ENCODE measurements at regions not wholly inside any gene's neighbourhood (a gene's known extent, or its start where the extent isn't known, plus 50 kb on each side); places are given as distances from the start of the nearest gene placed in this dataset.

- H2BK5ac ChIP-seq (ENCODE audit: low read length) = no peak overlapping the region
- H3K4me1 ChIP-seq (ENCODE audit: control insufficient read depth, low read depth, low read length) = no peaks in the 10 kb centered on the region
- no peak overlapping the region for H3K56ac ChIP-seq (ENCODE audit: low read length)
- no peaks in the 10 kb centered on the region for H3K27me3 ChIP-seq (ENCODE audit: insufficient read depth, low read length, poor library complexity)
- H3K4me3 ChIP-seq (ENCODE audit: low read length) = no peak overlapping the region
- no peak for DNase-seq
- no peak overlapping the region for H4K5ac ChIP-seq (ENCODE audit: low read length)
- H2BK120ac ChIP-seq (ENCODE audit: low read depth, low read length) = no peak overlapping the region
- H3K27ac ChIP-seq (ENCODE audit: low read depth, low read length) = no peak overlapping the region
- H3K4ac ChIP-seq (ENCODE audit: low read depth, low read length) = no peak overlapping the region
- no peak overlapping the region for H3K18ac ChIP-seq (ENCODE audit: low read length)
- WGBS (ENCODE audit: extremely low coverage, insufficient coverage, low lambda C conversion rate) = no CpG with 5 or more reads among the region's 4 CpGs
- H3K23ac ChIP-seq (ENCODE audit: low read length) = no peak overlapping the region
- H2BK15ac ChIP-seq (replicated peaks; ENCODE audit: low read depth) = no peak overlapping the region
- no peaks in the 10 kb centered on the region for H3K36me3 ChIP-seq (ENCODE audit: control insufficient read depth, insufficient read depth, low read length)
- no peaks in the 10 kb centered on the region for H3K79me2 ChIP-seq (ENCODE audit: control insufficient read depth, insufficient read depth, low read length)
- no peak overlapping the region for H2AK5ac ChIP-seq (ENCODE audit: low read length)
- no peak overlapping the region for H4K8ac ChIP-seq (ENCODE audit: low read depth, low read length)
- no peak overlapping the region for H3K9ac ChIP-seq (ENCODE audit: low read length)
- H3K4me2 ChIP-seq (ENCODE audit: low read length) = no peak overlapping the region
- no peaks in the 10 kb centered on the region for H3K79me1 ChIP-seq (ENCODE audit: low read length)
Observed at GRCh38 chr2:2587354-2587753, 256.3 kb upstream of the MYT1L start.

- Histone ChIP-seq H3K4me3 (ENCODE audit: low read length) (no peak overlapping the region), H3K27ac (ENCODE audit: low read depth, low read length) (no peak overlapping the region), H3K56ac (ENCODE audit: low read length) (no peak overlapping the region), H3K4me1 (ENCODE audit: control insufficient read depth, low read depth, low read length) (no peaks in the 10 kb centered on the region), H3K27me3 (ENCODE audit: insufficient read depth, low read length, poor library complexity) (no peaks in the 10 kb centered on the region), H3K9ac (ENCODE audit: low read length) (no peak overlapping the region), H3K4me2 (ENCODE audit: low read length) (no peak overlapping the region), H3K36me3 (ENCODE audit: control insufficient read depth, insufficient read depth, low read length) (no peaks in the 10 kb centered on the region), H2BK5ac (ENCODE audit: low read length) (no peak overlapping the region), H3K4ac (ENCODE audit: low read depth, low read length) (no peak overlapping the region), H3K23ac (ENCODE audit: low read length) (no peak overlapping the region), H3K79me1 (ENCODE audit: low read length) (no peaks in the 10 kb centered on the region), H3K18ac (ENCODE audit: low read length) (no peak overlapping the region), H4K8ac (ENCODE audit: low read depth, low read length) (no peak overlapping the region), H2BK15ac (replicated peaks; ENCODE audit: low read depth) (no peak overlapping the region), H3K79me2 (ENCODE audit: control insufficient read depth, insufficient read depth, low read length) (no peaks in the 10 kb centered on the region), H2BK120ac (ENCODE audit: low read depth, low read length) (no peak overlapping the region), H4K5ac (ENCODE audit: low read length) (no peak overlapping the region), H2AK5ac (ENCODE audit: low read length) (no peak overlapping the region)
- WGBS (ENCODE audit: extremely low coverage, insufficient coverage, low lambda C conversion rate) = no CpG with 5 or more reads among the region's 9 CpGs
- DNase-seq = no peak
Observed at GRCh38 chr2:2586931-2587330, 255.9 kb upstream of the MYT1L start.

GRCh38 chr2:2586068-2586776 is 255.1 kb upstream of the MYT1L start:
- Histone ChIP-seq H3K4me2 (ENCODE audit: low read length) (no peak overlapping the region), H2AK5ac (ENCODE audit: low read length) (no peak overlapping the region), H3K4me1 (ENCODE audit: control insufficient read depth, low read depth, low read length) (no peaks in the 10 kb centered on the region), H2BK120ac (ENCODE audit: low read depth, low read length) (no peak overlapping the region), H3K23ac (ENCODE audit: low read length) (no peak overlapping the region), H3K9ac (ENCODE audit: low read length) (no peak overlapping the region), H2BK5ac (ENCODE audit: low read length) (no peak overlapping the region), H4K5ac (ENCODE audit: low read length) (no peak overlapping the region), H2BK15ac (replicated peaks; ENCODE audit: low read depth) (no peak overlapping the region), H3K79me1 (ENCODE audit: low read length) (no peaks in the 10 kb centered on the region), H3K4me3 (ENCODE audit: low read length) (no peak overlapping the region), H3K79me2 (ENCODE audit: control insufficient read depth, insufficient read depth, low read length) (no peaks in the 10 kb centered on the region), H3K18ac (ENCODE audit: low read length) (no peak overlapping the region), H3K56ac (ENCODE audit: low read length) (no peak overlapping the region), H3K36me3 (ENCODE audit: control insufficient read depth, insufficient read depth, low read length) (no peaks in the 10 kb centered on the region), H4K8ac (ENCODE audit: low read depth, low read length) (no peak overlapping the region), H3K27me3 (ENCODE audit: insufficient read depth, low read length, poor library complexity) (no peaks in the 10 kb centered on the region), H3K27ac (ENCODE audit: low read depth, low read length) (no peak overlapping the region), H3K4ac (ENCODE audit: low read depth, low read length) (no peak overlapping the region)
- WGBS (ENCODE audit: extremely low coverage, insufficient coverage, low lambda C conversion rate) = no CpG with 5 or more reads among the region's 18 CpGs
- no peak for DNase-seq

- WGBS (ENCODE audit: extremely low coverage, insufficient coverage, low lambda C conversion rate) = no CpG with 5 or more reads among the region's 7 CpGs
Observed at GRCh38 chr2:2582998-2583545, 252.0 kb upstream of the MYT1L start.

GRCh38 chr2:2581331-2582159 is 250.5 kb upstream of the MYT1L start:
- H3K4me1 ChIP-seq (ENCODE audit: control insufficient read depth, low read depth, low read length) = no peaks in the 10 kb centered on the region
- H3K27me3 ChIP-seq (ENCODE audit: insufficient read depth, low read length, poor library complexity) = no peaks in the 10 kb centered on the region
- DNase-seq = no peak
- no peak overlapping the region for H2BK5ac ChIP-seq (ENCODE audit: low read length)
- no peaks in the 10 kb centered on the region for H3K79me2 ChIP-seq (ENCODE audit: control insufficient read depth, insufficient read depth, low read length)
- no peak overlapping the region for H3K4me3 ChIP-seq (ENCODE audit: low read length)
- H4K5ac ChIP-seq (ENCODE audit: low read length) = no peak overlapping the region
- H3K9ac ChIP-seq (ENCODE audit: low read length) = no peak overlapping the region
- H3K4ac ChIP-seq (ENCODE audit: low read depth, low read length) = no peak overlapping the region
- H3K4me2 ChIP-seq (ENCODE audit: low read length) = no peak overlapping the region
- no peak overlapping the region for H2BK120ac ChIP-seq (ENCODE audit: low read depth, low read length)
- no peak overlapping the region for H4K8ac ChIP-seq (ENCODE audit: low read depth, low read length)
- no CpG with 5 or more reads among the region's 28 CpGs for WGBS (ENCODE audit: extremely low coverage, insufficient coverage, low lambda C conversion rate)
- H3K27ac ChIP-seq (ENCODE audit: low read depth, low read length) = no peak overlapping the region
- no peak overlapping the region for H2BK15ac ChIP-seq (replicated peaks; ENCODE audit: low read depth)
- no peak overlapping the region for H3K18ac ChIP-seq (ENCODE audit: low read length)
- no peak overlapping the region for H3K56ac ChIP-seq (ENCODE audit: low read length)
- no peak overlapping the region for H2AK5ac ChIP-seq (ENCODE audit: low read length)
- H3K36me3 ChIP-seq (ENCODE audit: control insufficient read depth, insufficient read depth, low read length) = no peaks in the 10 kb centered on the region
- no peak overlapping the region for H3K23ac ChIP-seq (ENCODE audit: low read length)
- H3K79me1 ChIP-seq (ENCODE audit: low read length) = no peaks in the 10 kb centered on the region

More at GRCh38 chr2:2582998-2583545, 252.0 kb upstream of the MYT1L start:
- no peak overlapping the region for H2BK5ac ChIP-seq (ENCODE audit: low read length)
- no peak overlapping the region for H3K56ac ChIP-seq (ENCODE audit: low read length)
- H2BK15ac ChIP-seq (replicated peaks; ENCODE audit: low read depth) = no peak overlapping the region
- H3K27ac ChIP-seq (ENCODE audit: low read depth, low read length) = no peak overlapping the region
- no peaks in the 10 kb centered on the region for H3K36me3 ChIP-seq (ENCODE audit: control insufficient read depth, insufficient read depth, low read length)
- no peak overlapping the region for H3K4ac ChIP-seq (ENCODE audit: low read depth, low read length)
- no peak overlapping the region for H2AK5ac ChIP-seq (ENCODE audit: low read length)
- no peak overlapping the region for H3K9ac ChIP-seq (ENCODE audit: low read length)
- no peak overlapping the region for H3K4me2 ChIP-seq (ENCODE audit: low read length)
- no peaks in the 10 kb centered on the region for H3K79me1 ChIP-seq (ENCODE audit: low read length)
- H4K8ac ChIP-seq (ENCODE audit: low read depth, low read length) = no peak overlapping the region
- H3K4me1 ChIP-seq (ENCODE audit: control insufficient read depth, low read depth, low read length) = no peaks in the 10 kb centered on the region
- no peak overlapping the region for H3K23ac ChIP-seq (ENCODE audit: low read length)
- no peak for DNase-seq
- no peaks in the 10 kb centered on the region for H3K27me3 ChIP-seq (ENCODE audit: insufficient read depth, low read length, poor library complexity)
- H4K5ac ChIP-seq (ENCODE audit: low read length) = no peak overlapping the region
- H2BK120ac ChIP-seq (ENCODE audit: low read depth, low read length) = no peak overlapping the region
- H3K79me2 ChIP-seq (ENCODE audit: control insufficient read depth, insufficient read depth, low read length) = no peaks in the 10 kb centered on the region
- no peak overlapping the region for H3K4me3 ChIP-seq (ENCODE audit: low read length)
- no peak overlapping the region for H3K18ac ChIP-seq (ENCODE audit: low read length)

Measured in mesendoderm (in vitro differentiated cells).